ENCODE measurements at regions not wholly inside any gene's neighbourhood (a gene's known extent, or its start where the extent isn't known, plus 50 kb on each side); places are given as distances from the start of the nearest gene placed in this dataset.

DNA sequence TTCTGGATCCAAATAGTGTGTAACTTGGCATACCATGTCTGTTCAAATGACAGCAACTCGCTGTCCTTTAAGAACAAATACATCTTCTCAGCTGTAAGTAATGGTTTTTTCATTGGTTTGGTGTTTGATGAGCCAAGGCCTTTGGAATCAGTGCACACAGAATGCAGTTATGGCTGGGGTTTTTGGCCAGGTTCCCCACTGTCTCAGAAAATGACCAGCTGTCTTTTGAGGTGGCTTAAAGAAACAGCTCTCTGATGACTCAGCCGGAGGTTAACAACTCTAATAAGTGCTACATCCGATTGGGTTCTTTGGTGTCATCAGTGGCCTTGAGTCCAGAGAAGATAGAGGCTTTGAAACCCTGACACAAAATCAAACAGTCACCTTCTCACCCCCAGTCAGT, 688.4 kb downstream of the REEP3 start:
- no peaks in the 10 kb centered on the region for H3K4me1 ChIP-seq (ENCODE audit: low read depth)
- no peaks in the 10 kb centered on the region for H3K9me3 ChIP-seq
- H3K4me3 ChIP-seq = no peak overlapping the region
- intact Hi-C loops (cut with DNase I, micrococcal nuclease) = no loop called here
- ATAC-seq = peak; percentile 29
- no peak for TF ChIP-seq CTCF (IDR thresholded peaks at IDR 0.05)
- no peaks in the 10 kb centered on the region for H3K36me3 ChIP-seq (ENCODE audit: low read depth)
- peak in 1 of 3 donors; percentile 6 for DNase-seq

DNA sequence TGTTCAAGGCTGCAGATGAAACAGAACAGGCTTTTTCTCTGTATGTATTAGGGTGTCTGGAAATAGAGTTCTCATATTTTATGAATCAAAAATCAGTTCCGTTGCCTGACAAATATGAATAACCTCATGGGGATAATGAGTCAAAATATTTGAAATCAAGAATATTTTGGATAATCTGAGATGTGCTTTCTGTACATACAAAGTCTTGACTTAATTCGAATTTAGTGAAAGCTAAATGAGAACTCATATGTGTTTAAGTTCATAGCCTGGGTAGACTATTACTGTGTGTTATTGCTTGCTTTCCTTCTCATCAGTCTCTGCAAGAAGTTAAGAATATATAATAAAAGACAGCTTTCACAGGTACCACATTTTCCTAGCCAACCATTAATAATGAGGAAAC, 689.0 kb downstream of the REEP3 start:
- DNase-seq (no peak), ATAC-seq (no peak)
- Histone ChIP-seq H3K4me3 (no peak overlapping the region), H3K9me3 (no peaks in the 10 kb centered on the region), H3K36me3 (ENCODE audit: low read depth) (no peaks in the 10 kb centered on the region), H3K4me1 (ENCODE audit: low read depth) (no peaks in the 10 kb centered on the region)
- no peak for TF ChIP-seq CTCF (IDR thresholded peaks at IDR 0.05)
- intact Hi-C loops (cut with DNase I, micrococcal nuclease) = no loop called here

DNA sequence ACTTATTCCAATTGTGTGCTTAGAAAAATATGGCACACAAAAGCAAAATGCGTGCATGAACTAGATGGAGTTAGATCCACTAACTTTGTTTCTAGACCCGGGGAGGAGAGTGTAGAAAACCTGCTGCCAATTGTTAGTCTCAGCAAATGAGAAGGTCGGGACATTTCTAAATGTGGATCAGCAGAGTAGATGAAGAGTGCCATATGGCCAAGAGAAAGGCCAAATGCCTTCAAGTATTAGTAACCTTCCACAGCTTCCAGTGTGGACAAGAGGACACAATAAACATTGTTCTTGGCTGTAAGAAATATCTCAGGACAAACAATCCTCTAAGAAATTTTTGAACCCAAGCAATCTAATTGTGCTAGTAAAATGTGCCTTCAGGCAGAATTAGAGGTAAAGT, 690.3 kb downstream of the REEP3 start:
- ATAC-seq (no peak), DNase-seq (no peak)
- no peaks in the 10 kb centered on the region for H3K36me3 ChIP-seq (ENCODE audit: low read depth)
- no peak for TF ChIP-seq CTCF (IDR thresholded peaks at IDR 0.05)
- no peaks in the 10 kb centered on the region for H3K9me3 ChIP-seq
- intact Hi-C loops (cut with DNase I, micrococcal nuclease) = no loop called here
- H3K4me3 ChIP-seq = no peak overlapping the region
- H3K4me1 ChIP-seq (ENCODE audit: low read depth) = no peaks in the 10 kb centered on the region

DNA sequence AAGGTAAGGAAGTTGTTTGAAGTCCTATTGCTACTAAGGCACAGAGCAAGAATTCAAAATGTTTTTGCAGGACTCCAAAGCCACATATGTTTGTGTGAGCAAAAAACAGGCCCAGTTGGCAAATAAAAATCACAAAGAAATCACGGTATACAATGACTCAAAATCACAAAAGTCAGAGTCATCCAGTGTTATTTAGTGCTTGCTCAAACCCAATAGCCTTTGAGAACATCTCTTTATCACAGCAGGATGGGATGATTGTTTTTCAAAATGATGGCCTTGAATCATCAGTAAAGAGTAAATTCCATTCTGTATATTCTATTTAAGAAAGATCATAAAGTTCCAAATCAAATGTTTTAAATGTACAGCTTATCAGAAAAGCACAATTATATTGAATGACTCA, 693.9 kb downstream of the REEP3 start:
- Histone ChIP-seq H3K4me1 (ENCODE audit: low read depth) (no peaks in the 10 kb centered on the region), H3K9me3 (no peaks in the 10 kb centered on the region), H3K36me3 (ENCODE audit: low read depth) (no peaks in the 10 kb centered on the region), H3K4me3 (no peak overlapping the region)
- no peak for ATAC-seq
- intact Hi-C loops (cut with DNase I, micrococcal nuclease) = no loop called here
- TF ChIP-seq CTCF (IDR thresholded peaks at IDR 0.05) = no peak
- no peak for DNase-seq

DNA sequence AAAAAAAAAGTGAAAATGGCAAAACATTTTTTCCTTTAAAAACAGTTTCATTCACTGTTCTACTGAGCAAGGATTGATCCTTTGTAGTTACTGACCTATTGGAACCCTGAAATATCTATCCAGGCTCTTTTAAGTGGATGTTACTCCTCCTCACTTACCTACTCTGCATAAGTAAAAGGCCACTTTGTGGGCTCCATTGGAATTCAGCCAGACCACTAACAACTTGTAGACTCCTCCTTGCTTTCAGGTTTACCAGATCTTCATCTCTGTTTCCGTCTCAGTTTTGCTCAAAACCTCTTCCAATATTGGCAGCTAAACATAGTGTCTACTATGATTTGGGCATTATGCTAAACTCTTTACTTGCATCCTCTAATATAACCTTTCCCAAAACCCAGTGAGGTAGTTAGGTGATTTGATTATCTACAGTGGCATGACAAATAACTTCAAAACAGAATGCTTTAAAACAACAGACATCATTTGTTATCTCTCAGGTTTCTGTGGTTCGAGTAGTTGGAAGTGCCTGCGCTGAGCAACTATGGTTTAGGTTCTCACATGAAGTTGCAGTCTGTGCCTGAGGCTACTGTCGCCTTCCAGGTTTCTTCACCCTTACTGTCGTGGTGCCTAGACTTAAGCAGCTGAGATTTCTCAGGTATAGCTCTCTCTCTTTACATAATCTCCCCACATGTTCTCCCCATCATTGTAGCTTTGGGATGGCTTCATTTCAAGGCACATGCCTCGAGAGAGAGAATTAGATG, 698.2 kb downstream of the REEP3 start:
- H3K4me1 ChIP-seq (ENCODE audit: low read depth) = no peaks in the 10 kb centered on the region

More for the DNA sequence above, 698.2 kb downstream of the REEP3 start:
- DNase-seq (no peak), ATAC-seq (no peak)
- no peak overlapping the region for H3K4me3 ChIP-seq
- peaks cover 5% of the 10 kb centered on the region for H3K9me3 ChIP-seq
- TF ChIP-seq CTCF (IDR thresholded peaks at IDR 0.05) = no peak
- no peaks in the 10 kb centered on the region for H3K36me3 ChIP-seq (ENCODE audit: low read depth)
- intact Hi-C loops (cut with DNase I, micrococcal nuclease) = no loop called here
